Liver (tissue), 7 donors: ENCODE measurements at regions not wholly inside any gene's neighbourhood (a gene's known extent, or its start where the extent isn't known, plus 50 kb on each side); places are given as distances from the start of the nearest gene placed in this dataset.

Experiments used
- DNase-seq: peaks from one replicate; pipeline ENCODE4 v3.0.0-alpha.2; 2017; ENCODE audit warnings: low spot score
- H3K27ac ChIP-seq, 2 donors: one replicate each; pipeline ENCODE4 v1.7.0; 2013; ENCODE audit warnings: inconsistent platforms in 2 of 2, low read length in 2 of 2, control low read depth in 1 of 2, low read depth in 1 of 2, mild to moderate bottlenecking in 1 of 2
- H3K27me3 ChIP-seq, 4 donors: one replicate each; pipeline versions ENCODE4 v1.6.1 to v1.7.0; 2013; ENCODE audit warnings: low read length in 3 of 4, inconsistent platforms in 1 of 4, mild to moderate bottlenecking in 1 of 4, moderate library complexity in 1 of 4; ENCODE audit not compliant: control insufficient read depth in 4 of 4, insufficient read depth in 4 of 4
- H3K36me3 ChIP-seq, 4 donors: one replicate each; pipeline versions ENCODE4 v1.6.1 to v1.7.0; 2013; ENCODE audit warnings: low read length in 3 of 4, mild to moderate bottlenecking in 3 of 4, low read depth in 1 of 4, moderate library complexity in 1 of 4; ENCODE audit not compliant: control insufficient read depth in 4 of 4, insufficient read depth in 3 of 4
- H3K4me1 ChIP-seq, 4 donors: one replicate each; pipeline versions ENCODE4 v1.6.1 to v1.7.0; 2013; ENCODE audit warnings: low read length in 3 of 4, mild to moderate bottlenecking in 3 of 4, moderate library complexity in 1 of 4; ENCODE audit not compliant: control insufficient read depth in 4 of 4, insufficient read depth in 4 of 4
- H3K4me3 ChIP-seq, 3 donors: one replicate each; pipeline versions ENCODE4 v1.6.1 to v1.7.0; 2013; ENCODE audit warnings: low read length in 3 of 3, control low read depth in 1 of 3, low read depth in 1 of 3, mild to moderate bottlenecking in 1 of 3
- H3K9ac ChIP-seq, 2 donors: one replicate each; pipeline ENCODE4 v1.7.0; 2013; ENCODE audit warnings: low read length in 2 of 2, mild to moderate bottlenecking in 2 of 2, moderate library complexity in 2 of 2, control low read depth in 1 of 2, low read depth in 1 of 2
- H3K9me3 ChIP-seq, 4 donors: one replicate each; pipeline versions ENCODE4 v1.6.1 to v1.7.0; 2013; ENCODE audit warnings: low read length in 3 of 4; ENCODE audit not compliant: control insufficient read depth in 4 of 4
- ATF3 ChIP-seq: IDR thresholded peaks from 2 replicates; pipeline ENCODE4 v1.6.1; 2016; ENCODE audit warnings: antibody characterized with exemption
- FOXA1 ChIP-seq: IDR thresholded peaks from 2 replicates; pipeline ENCODE4 v1.6.1; 2016; ENCODE audit warnings: antibody characterized with exemption
- FOXA2 ChIP-seq: IDR thresholded peaks from 2 replicates; pipeline ENCODE4 v1.6.1; 2016; ENCODE audit warnings: antibody characterized with exemption
- GABPA ChIP-seq, 2 donors: IDR thresholded peaks in 1 of 2; conservative IDR thresholded peaks in 1 of 2; 2 replicates each; pipeline ENCODE4 v1.6.1; 2016; ENCODE audit warnings: antibody characterized with exemption in 2 of 2, mild to moderate bottlenecking in 1 of 2, moderate library complexity in 1 of 2
- HNF4G ChIP-seq: IDR thresholded peaks from 2 replicates; pipeline ENCODE4 v1.6.1; 2016; ENCODE audit warnings: antibody characterized with exemption
- NR2F2 ChIP-seq: IDR thresholded peaks from 2 replicates; pipeline ENCODE4 v1.6.1; 2016; ENCODE audit warnings: antibody characterized with exemption
- RAD21 ChIP-seq, 2 donors: IDR thresholded peaks; 2 replicates each; pipeline ENCODE4 v1.6.1; 2016; ENCODE audit warnings: antibody characterized with exemption in 2 of 2, mild to moderate bottlenecking in 2 of 2
- REST ChIP-seq: IDR thresholded peaks from 2 replicates; pipeline ENCODE4 v1.6.1; 2016; ENCODE audit warnings: antibody characterized with exemption, mild to moderate bottlenecking
- TAF1 ChIP-seq: conservative IDR thresholded peaks from 2 replicates; pipeline ENCODE4 v1.6.1; 2016; ENCODE audit warnings: antibody characterized with exemption, mild to moderate bottlenecking
- YY1 ChIP-seq: IDR thresholded peaks from 2 replicates; pipeline ENCODE4 v1.6.1; 2016; ENCODE audit warnings: antibody characterized with exemption, mild to moderate bottlenecking
- ZBTB33 ChIP-seq: IDR thresholded peaks from 2 replicates; pipeline ENCODE4 v1.6.1; 2016; ENCODE audit warnings: antibody characterized with exemption
- WGBS: extraction: QIAGEN DNeasy Blood & Tissue Kit; methylation state at CpG from one replicate; pipeline ENCODE4 v1.1.7; 2013; 5-methylcytosine and 5-hydroxymethylcytosine counted together
- donor health status: healthy.
- donor health status: healthy.
- donor health status: healthy.
- donor health status: healthy.

GRCh38 chr13:73738626-73739025 lies 395.6 kb downstream of the KLF12 start:
- 98% methylated on average over 5 of the region's 5 CpGs for WGBS
- TF ChIP-seq FOXA1 (no peak), TAF1 (no peak), GABPA (IDR thresholded peaks at IDR 0.05 in 1 of 2, conservative IDR thresholded peaks at IDR 0.05 in 1 of 2) (no peak), REST (no peak), YY1 (no peak)
- Histone ChIP-seq H3K36me3 (no peaks in the 10 kb centered on the region), H3K27me3 (no peaks in the 10 kb centered on the region), H3K9me3 (no peaks in the 10 kb centered on the region), H3K9ac (no peak overlapping the region), H3K4me3 (no peak overlapping the region), H3K27ac (no peak overlapping the region), H3K4me1 (no peaks in the 10 kb centered on the region)
- no peak for DNase-seq

GRCh38 chr13:73737214-73737613 lies 397.0 kb downstream of the KLF12 start:
- no peak overlapping the region for H3K9ac ChIP-seq
- H3K27me3 ChIP-seq = no peaks in the 10 kb centered on the region
- no peak overlapping the region for H3K27ac ChIP-seq
- H3K9me3 ChIP-seq = no peaks in the 10 kb centered on the region
- no peaks in the 10 kb centered on the region for H3K4me1 ChIP-seq
- DNase-seq = no peak
- TF ChIP-seq REST = no peak
- TF ChIP-seq ATF3 = no peak
- TF ChIP-seq HNF4G = no peak
- TF ChIP-seq FOXA1 = no peak
- H3K4me3 ChIP-seq = no peak overlapping the region
- H3K36me3 ChIP-seq = no peaks in the 10 kb centered on the region
- 92% methylated on average over 2 of the region's 2 CpGs for WGBS

- TF ChIP-seq ATF3 (no peak), FOXA2 (no peak), RAD21 (IDR thresholded peaks at IDR 0.05) (no peak), HNF4G (no peak), YY1 (no peak), TAF1 (no peak), ZBTB33 (no peak), NR2F2 (no peak)
- no peak overlapping the region for H3K27ac ChIP-seq
- H3K36me3 ChIP-seq = no peaks in the 10 kb centered on the region
- no peak for DNase-seq
- H3K9me3 ChIP-seq = no peaks in the 10 kb centered on the region
- H3K4me3 ChIP-seq = no peak overlapping the region
- 97% methylated on average over 4 of the region's 4 CpGs for WGBS
- H3K9ac ChIP-seq = no peak overlapping the region
- H3K4me1 ChIP-seq = peaks cover 0 to 2% (median 0%) of the 10 kb centered on the region in 4 donors
- no peaks in the 10 kb centered on the region for H3K27me3 ChIP-seq
Measured at GRCh38 chr13:73733706-73734105, 400.5 kb downstream of the KLF12 start.
